ENCODE measurements at regions not wholly inside any gene's neighbourhood (a gene's known extent, or its start where the extent isn't known, plus 50 kb on each side); places are given as distances from the start of the nearest gene placed in this dataset.
"Not testable (repeated sequence)": the region's sequence is repeated elsewhere in the genome, so short reads cannot be mapped to it uniquely, and the experiment has no call there.

DNA sequence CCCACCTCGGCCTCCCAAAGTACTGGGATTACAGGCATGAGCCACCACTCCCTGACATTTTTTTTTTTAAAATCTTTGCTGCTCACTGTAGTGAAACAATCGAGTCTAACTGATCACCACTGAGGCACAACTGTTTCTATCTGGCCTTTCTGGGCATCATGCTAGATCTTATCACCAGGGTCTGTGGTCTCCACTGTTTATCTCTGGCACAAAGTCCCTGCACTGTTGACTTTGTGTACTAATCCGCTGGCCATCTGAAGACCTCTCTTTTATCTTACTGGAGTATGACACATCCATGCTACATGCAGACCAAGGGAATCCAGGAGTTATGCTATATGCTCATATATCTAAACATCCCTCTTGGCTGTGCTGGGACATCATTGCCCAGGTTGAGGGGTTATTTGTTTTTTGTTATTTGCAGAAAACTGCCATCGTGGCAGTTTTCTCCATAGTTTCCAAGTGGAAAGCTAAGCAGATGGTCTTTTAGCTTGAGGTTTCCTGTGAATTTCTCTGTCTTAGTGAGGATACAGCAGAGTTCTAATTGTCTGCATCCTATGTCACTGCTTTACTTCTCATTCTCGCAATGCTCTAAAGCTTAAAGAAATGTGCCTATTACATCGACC, 456.9 kb downstream of the CCER1 start:
- no peak for DNase-seq

DNA sequence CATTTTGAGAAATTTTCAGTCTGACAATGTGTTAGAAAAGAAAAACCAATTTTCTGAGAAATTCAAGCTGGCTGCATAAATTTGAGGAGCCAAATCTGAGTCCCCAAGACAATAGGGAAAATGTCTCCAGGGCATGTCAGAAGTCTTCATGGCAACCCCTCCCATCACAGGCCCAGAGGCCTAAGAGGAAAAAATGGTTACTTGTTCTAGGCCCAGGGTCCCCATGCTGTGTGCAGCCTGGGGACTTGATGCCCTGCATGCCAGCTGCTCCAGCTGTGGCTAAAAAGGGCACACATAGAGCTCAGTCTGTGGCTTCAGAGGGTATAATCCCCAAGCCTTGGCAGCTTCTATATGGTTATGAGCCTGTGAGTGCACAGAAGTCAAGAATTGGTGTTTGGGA, 464.6 kb downstream of the CCER1 start:
- no peak for DNase-seq

DNA sequence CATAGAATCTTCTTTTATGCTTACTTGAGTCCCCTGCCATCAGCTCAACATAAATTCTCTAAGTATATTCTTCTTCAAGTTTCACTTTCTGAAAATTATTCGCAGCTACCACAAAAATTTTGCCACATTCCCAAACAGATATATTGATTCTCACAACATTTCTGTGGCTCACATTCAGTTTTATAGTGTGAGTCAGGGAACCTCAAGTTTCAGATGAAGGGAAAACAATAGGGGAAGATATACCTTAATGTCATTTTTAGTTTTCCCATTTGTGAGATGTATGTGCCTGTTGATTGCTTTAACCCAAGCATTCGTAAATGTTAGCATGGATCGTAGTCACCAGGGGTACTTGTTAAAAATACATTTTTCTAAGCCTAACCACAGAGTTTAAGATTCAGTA, 465.8 kb downstream of the CCER1 start:
- DNase-seq = no peak

DNA sequence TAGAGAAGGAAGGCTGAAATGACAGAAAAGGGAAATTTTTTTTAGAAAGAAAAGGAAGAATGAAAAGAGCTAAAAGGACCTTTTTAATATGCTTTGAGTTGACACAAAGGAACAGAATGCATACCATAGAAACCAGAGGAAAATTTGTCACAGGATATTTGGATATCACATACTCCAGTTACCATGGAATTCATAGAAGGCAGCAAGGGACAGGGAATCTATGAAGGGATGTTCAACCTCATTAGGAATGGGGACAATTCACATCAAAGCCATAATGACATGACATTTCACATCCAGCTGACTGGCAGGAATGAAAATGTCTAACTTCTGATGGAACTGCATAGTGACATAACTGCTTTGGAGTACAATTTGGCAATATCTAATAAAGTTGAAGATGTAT, 469.4 kb downstream of the CCER1 start:
- DNase-seq = no peak

DNA sequence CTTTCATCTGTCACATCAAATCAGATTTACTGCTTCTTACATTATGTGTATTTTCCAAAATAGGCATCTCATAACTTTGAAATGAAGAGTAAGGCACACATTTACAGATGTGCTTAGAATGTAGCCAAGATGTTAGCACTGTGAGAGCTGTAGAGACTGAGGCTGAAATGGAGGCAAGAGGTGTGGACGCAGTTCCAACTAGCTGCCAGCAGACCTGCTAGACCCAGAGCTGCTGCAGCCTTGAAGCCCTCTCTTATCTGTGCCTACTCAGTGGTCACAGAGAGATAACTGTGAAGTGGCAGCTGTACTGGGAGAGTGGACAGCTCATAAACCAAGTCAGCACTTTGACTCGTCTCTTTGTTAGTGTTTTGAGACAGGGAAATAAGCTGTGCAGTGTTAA, 470.9 kb downstream of the CCER1 start:
- DNase-seq = no peak

DNA sequence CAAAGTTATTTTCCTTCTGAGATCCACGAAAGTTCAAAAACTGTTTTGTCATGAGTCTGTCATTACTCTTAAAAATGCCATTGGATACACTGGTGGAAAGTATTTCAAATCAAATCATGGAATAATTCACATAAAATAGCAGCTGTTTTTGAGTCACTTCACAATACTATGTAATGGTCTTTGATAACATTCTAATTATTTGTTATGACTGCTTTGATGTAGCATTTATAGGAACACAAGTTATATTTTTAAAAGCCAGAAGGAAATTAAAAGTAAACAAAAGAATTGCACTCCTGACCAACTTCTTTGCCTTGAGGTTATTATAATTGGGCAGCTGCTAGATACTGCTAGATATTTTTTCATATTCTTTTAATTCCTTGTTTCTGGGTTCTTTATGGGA, 473.2 kb downstream of the CCER1 start:
- no peak for DNase-seq

DNA sequence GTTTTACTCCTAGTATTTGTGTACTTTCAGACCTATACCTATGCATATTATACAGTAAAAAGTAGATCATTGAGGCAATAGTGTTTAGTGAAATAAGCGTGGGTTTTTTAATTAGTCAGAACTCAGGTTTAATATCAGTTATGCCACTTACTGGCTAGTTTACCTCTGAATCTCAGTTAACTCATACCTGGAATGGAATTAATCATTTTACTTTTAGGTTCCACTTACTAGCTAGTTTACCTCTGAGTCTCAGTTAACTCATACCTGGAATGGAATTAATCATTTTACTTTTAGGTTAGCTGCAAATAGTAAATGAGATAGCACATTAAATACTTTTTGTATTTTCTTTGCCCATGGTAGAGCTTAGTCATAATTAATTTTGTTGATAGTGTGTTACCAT, 475.7 kb downstream of the CCER1 start:
- DNase-seq = no peak

DNA sequence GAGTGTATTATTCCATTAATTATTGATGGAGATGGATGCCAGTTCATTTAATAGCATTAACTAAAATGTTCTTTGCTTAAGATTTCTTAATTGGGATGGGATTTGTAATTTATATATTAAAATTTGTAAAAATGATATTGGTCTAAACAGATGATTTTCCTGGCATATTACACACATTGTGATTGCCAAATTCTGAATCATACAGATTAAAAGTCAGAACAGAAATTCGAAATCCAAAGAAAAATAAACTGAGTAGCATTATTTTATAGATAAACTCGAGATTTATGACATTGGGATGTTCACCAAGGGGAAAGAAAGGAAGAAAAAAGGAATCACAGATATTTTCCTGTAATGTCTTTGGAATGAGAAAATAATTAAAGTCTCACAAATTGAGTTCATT, 481.1 kb downstream of the CCER1 start:
- no peak for DNase-seq

DNA sequence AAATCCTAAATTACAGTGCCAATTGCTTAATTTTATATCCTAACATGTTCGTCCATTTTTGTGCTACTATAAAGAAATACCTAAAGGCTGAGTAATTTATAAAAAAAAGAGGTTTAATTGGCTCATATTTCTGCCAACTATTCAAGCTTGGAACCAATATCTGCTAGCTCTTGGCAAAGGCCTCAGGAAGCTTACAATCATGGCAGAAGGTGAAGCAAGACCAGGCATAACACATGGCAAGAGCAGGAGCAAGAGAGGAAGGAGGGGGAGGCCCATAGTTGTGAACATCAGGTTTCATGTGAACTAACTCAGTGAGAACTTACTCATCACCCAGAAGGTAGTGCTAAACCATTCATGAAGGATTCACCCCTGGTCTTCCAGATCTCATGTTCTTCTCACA, 494.3 kb downstream of the CCER1 start:
- no peak for DNase-seq

DNA sequence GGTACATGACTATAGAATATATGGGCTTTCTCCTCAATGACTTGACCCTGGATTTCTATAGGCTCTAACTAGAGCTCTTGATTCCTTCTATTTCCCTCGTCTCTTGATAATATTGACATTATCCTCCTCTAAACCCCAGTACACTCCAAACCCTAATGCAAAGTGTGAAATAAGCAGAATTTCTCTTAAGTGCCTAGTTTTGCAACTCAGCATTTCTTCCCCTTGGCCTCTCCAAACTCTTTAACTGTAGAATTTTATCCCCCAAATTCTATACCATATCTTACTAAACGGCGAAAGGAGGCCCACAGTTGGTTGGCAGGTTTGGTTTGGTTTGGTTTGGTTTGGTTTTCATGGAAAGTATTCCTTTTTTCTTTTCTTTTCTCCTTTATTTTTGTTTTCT, 498.7 kb downstream of the CCER1 start:
- no peak for DNase-seq

DNA sequence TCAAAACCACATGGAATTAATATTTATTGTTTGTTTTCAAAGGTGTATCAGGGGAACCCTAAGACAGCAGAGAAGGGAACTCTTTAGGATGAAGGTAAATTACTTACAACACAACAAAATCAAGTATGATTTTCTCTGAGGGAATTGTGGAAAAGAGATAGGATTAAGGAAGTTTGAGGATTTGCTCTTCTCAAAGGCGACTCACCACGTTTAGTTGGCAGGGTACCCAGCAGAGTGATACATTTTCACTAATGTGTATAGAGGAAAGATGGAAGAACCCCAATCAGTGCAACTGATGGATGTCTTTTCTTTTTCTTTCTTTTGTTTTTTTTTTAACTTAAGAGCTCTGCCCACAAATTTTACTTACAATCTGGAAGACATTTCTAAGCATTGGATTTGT, 499.2 kb downstream of the CCER1 start:
- no peak for DNase-seq

DNA sequence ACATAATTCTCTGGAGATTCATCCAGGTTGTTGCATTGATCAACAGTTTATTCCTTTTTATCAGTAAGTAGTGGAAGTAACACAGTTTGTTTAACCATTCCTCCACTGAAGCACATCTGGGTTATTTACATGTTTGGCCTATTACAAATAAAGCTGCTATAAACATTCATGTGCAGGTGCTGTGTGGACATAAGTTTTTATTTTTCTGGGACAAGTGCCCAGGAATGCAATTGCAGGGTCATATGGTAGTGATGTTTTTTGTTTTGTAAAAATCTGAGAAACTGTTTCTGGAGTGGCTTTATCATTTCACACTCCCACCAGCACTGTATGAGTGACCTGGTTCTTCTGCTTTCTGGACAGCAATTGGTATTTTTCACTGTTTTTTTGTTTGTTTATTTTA, 505.4 kb downstream of the CCER1 start:
- DNase-seq = no peak

DNA sequence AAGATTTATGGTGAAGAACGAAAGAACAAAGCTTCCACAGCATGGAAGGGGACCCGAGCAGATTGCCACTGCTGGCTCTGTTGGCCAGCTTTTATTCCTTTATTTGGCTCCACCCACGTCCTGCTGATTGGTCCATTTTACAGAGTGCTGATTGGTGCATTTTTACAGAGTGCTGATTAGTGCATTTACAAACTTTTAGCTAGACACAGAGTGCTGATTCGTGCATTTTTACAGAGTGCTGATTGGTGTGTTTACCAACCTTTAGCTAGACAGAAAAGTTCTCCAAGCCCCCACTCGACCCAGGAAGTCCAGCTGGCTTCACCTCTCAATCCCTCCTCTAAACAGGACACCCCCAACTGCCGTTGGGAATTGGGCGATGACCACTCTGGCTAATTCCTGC, 511.5 kb downstream of the CCER1 start:
- DNase-seq = not testable (repeated sequence)

DNA sequence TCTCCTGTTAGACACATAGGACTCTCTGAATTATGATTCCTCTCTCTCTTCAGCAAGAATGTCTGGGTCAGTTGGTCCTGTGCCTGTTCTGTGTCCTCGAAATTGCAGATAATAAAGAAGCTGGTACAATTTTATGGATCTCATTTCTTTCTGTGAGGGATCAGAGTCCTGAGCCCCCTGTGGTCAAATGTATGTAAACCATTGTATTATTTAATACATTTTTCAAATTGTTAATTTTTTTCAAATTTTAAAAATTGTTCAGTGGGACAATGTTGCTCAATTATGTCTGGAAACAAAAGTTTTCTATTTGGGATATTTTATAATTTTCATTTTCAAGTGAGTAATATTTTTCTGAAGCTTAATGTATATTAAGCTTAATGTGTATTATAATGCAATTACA, 513.5 kb downstream of the CCER1 start:
- DNase-seq = no peak

DNA sequence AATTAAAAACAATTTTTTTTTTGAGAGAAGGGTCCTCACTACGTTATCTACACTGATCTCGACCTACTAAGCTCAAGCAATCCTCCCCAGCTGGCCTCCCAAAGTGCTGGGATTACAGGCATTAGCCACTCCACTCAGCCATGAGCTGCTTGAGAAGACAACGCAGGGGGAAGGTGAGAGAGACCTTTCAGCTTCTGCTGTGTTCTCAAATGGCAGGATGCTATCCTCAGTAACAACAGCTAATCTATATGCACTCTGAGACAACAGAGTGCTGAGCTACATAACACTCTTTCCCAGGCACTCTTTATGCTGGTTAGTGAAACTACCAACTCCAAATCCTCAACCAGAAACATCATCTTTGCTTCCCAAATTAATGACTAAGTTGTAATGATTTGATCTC, 526.1 kb downstream of the CCER1 start:
- DNase-seq = no peak

DNA sequence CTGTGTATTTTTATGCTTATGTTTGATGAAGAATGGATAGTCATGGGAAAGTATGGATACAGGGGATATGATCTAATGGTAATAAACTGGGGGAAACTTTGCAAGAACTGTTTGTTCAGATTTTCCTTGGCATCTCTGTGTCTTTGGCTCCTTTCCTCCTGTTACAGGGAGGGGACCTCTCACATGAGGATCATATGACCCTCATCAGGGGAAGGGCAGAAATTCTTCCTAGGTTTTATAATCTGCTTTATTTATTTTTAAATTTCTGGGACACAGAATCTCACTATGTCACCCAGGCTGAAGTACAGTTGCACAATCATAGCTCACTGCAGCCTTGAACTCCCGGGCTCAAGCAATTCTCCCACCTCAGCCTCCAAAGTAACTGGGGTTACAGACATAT, 526.5 kb downstream of the CCER1 start:
- no peak for DNase-seq

DNA sequence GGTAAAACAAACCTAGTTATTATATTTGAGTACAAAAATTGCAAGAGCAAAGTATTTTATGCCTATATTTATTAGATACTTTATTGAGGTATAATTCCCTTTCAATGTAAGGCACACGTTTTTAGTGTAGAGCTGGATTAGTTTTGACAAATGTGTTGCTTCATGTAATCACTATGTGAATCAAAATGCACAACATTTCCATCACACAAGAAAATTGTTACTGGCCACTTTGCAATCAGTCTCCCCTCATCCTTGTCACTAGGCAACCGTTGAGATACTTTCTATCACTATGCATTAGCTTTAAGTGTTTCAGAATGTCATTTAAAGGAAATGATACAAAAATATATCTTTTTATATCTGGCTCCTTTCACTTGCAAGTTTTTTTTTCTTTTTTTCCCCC, 531.0 kb downstream of the CCER1 start:
- DNase-seq = no peak

DNA sequence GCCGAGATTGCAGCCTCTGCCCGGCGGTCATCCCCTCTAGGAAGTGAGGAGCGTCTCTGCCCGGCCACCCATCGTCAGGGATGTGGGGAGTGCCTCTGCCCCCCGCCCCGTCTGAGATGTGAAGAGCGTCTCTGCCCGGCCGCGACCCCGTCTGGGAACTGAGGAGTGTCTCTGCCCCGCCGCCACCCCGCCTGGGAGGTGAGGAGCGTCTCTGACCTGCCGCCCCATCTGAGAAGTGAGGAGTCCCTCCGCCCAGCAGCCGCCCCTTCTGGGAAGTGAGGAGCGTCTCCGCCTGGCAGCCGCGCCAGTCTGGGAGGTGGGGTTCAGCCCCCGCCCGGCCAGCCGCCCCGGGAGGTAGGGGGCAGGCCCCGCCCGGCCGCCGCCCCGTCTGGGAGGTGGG, 544.0 kb downstream of the CCER1 start:
- DNase-seq = no peak

DNA sequence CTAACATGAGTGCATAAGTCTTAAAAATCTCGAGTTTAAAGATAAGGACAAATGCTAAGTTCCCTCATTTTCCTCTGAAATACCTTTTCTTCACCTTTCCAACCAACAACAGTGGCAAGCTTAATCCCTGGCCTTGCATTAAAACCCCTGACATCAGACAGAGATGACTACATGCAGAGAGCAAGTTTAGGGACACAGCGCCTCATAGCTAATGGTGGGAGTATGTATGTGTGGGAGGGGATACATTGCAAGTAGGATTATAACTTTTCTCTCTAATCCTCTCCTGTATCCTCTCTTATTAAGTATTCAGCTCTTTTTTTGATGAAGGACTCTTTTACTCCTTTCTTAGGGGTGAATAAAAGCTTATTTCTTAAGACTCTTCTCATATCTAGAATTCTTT, 547.1 kb downstream of the CCER1 start:
- DNase-seq = no peak

DNA sequence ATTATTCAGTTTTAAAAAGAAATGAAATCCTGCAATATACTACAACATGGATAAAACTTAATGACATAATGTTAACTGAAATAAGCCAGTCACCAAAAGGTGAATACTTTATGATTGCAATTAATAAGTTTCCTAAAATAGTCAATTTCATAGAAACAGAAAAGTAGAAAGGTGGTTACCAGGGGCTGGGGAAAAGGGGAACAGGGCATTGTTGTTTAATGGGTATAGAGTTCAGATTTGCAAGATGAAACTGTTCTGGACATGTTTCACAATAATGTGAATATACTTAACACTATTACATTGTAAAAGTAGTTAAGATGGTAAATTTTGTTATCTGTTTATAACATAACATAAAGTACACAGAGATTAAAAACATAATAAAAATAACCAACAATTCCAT, 550.9 kb downstream of the CCER1 start:
- DNase-seq = no peak

DNA sequence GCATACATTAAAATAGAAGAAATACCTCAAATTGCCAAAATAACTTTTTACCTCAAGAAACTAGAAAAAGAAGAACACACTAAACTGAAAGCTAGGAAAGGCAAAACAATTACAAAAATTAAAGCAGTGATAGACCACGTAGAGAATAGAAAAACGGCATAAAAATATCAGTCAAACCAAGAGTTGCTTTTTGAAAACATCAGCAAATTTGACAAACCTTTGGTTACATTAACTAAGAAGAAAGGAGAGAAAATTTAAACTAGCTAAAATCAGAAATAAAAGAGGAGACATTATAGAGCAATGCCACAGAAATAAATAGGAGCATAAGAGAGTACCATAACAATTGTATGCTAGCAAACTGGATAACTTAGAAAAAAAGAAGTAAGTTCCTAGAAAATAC, 553.8 kb downstream of the CCER1 start:
- no peak for DNase-seq

DNA sequence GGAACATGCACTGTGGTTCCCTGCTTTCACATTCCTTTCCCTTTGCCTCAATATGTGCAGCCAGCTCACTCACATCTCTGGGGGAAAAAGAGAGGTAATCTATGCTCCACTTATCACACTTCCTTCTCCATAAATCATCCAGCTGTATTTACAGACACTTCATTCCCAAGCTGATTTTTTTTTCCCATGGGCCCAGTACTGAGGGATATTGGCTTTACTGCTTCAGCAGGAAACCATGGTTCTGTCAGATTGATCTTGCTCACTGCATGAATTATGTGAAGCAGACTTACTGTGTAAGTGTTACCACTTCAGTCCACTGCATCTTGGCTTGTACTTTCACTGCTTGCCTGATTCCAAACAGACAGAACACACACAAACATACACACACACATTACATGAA, 555.6 kb downstream of the CCER1 start:
- DNase-seq = no peak

DNA sequence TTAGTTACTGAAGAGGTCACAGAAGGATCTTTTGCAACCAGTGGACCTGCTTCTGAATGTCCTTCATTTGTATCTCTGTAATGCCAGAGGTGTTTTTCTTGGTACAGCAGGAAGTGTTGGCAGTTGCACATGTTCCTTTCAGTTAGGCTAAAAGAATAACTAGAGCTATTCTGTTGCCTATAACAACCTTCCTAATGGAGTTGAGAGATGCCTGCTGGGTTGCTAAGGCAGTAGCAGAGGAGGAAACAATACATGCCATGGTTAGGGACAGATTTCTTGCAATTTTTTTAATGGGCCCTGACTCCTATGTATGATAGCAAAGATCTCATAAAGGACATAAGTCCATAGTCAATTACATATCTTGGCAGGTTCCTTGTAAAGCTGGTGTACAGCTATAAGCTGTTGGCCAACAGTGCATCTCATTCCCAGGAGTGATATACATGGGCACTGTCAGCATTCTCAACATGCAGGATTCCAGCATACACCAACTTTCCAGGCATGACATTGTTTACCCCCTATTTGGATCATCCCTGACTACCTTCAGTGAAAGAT, 556.6 kb downstream of the CCER1 start:
- no peak for DNase-seq

DNA sequence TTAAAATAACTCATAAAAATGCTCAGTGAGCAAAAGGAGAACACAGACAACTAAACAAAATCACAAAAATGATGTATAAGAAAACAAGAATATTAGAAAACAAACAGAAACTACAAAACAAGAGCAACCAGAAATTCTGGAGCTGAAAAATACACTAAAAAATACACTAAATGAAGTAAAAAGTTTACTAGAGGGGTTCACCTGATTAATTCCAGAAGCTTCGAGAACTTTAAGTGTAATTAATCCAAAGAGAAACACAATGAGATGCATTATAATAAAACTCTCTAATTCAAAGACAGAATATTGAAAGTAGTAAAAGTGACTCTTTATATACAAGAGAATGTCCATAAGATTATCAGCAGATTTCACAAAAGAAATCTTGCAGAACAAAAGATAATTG, 558.4 kb downstream of the CCER1 start:
- no peak for DNase-seq

DNA sequence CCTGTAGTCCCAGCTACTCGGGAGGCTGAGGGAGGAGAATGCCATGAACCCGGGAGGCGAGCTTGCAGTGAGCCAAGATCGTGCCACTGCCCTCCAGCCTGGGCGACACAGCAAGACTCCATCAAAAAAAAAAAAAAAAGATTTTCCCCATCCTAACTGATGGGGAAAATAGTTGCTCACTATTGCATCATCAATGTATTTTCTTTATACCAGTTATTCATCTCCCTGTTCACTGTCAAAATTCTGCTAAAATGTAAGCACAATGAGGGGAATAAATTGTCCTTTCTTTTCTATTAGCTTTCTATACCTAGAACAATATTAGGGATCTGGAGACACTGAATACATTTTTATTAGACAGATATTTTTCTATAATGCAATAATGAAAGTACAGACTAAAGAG, 561.3 kb downstream of the CCER1 start:
- DNase-seq = no peak

DNA sequence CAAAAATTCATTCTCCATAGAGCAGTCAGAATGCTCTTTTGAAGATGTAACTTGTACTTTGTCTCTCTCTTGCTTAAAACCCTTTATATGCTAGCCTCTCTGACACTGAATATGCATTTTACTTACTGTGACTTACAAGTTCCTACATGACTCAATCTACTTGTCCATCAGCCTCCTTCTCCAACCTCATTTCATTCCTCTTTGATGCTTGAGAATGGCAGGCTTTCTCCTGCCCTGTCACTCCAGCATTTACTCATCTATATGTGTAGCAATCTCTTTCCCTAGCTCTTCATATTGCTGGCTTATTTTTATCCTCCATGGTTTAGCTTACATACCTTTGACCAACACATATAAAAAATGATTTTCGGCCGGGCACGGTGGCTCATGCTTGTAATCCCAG, 561.9 kb downstream of the CCER1 start:
- no peak for DNase-seq

Measured in activated CD4-positive, alpha-beta T cell treated with anti-CD3 and anti-CD28 coated beads, Interleukin-10, Interleukin-2, amounts not matched to agents 100 ng/mL and 50 ng/mL, durations not matched to agents 16 hours and 8 hours (primary cell).